CD4-positive, alpha-beta T cell treated with Interleukin-17A for 1 hour (primary cell): ENCODE measurements at regions not wholly inside any gene's neighbourhood (a gene's known extent, or its start where the extent isn't known, plus 50 kb on each side); places are given as distances from the start of the nearest gene placed in this dataset.
"Not testable (repeated sequence)": the region's sequence is repeated elsewhere in the genome, so short reads cannot be mapped to it uniquely, and the experiment has no call there.

ENCODE experiments used
- DNase-seq: peaks from one replicate; pipeline ENCODE4 v3.0.0-alpha.2; 2020

- no peak for DNase-seq
These were observed 880.5 kb downstream of the TTLL7 start for GRCh38 chr1:83118472-83118871.

- not testable (repeated sequence) for DNase-seq
These were observed 881.9 kb downstream of the TTLL7 start for GRCh38 chr1:83117030-83117429.

- DNase-seq, result no peak
These were observed 883.1 kb downstream of the TTLL7 start for GRCh38 chr1:83115785-83116184.

- no peak for DNase-seq
These were observed 884.6 kb downstream of the TTLL7 start for GRCh38 chr1:83114136-83114834.

GRCh38 chr1:83113652-83114051 lies 885.3 kb downstream of the TTLL7 start:
- no peak for DNase-seq

GRCh38 chr1:83112248-83112885 lies 886.6 kb downstream of the TTLL7 start:
- DNase-seq, result no peak

- no peak for DNase-seq
These were observed 888.8 kb downstream of the TTLL7 start for GRCh38 chr1:83110156-83110555.

- no peak for DNase-seq
These were observed 889.2 kb downstream of the TTLL7 start for GRCh38 chr1:83109692-83110091.

GRCh38 chr1:83104558-83104957 lies 894.4 kb downstream of the TTLL7 start:
- no peak for DNase-seq

GRCh38 chr1:83103341-83103740 lies 895.6 kb downstream of the TTLL7 start:
- no peak for DNase-seq

- DNase-seq, result no peak
These were observed 896.3 kb downstream of the TTLL7 start for GRCh38 chr1:83102630-83103071.

GRCh38 chr1:83101406-83101805 lies 897.5 kb downstream of the TTLL7 start:
- no peak for DNase-seq

GRCh38 chr1:83100133-83100532 lies 898.8 kb downstream of the TTLL7 start:
- DNase-seq, result no peak

- no peak for DNase-seq
These were observed 900.1 kb downstream of the TTLL7 start for GRCh38 chr1:83098791-83099190.

- DNase-seq, result no peak
These were observed 900.8 kb downstream of the TTLL7 start for GRCh38 chr1:83098131-83098530.

- no peak for DNase-seq
These were observed 901.2 kb downstream of the TTLL7 start for GRCh38 chr1:83097715-83098114.

GRCh38 chr1:83095570-83095969 lies 903.4 kb downstream of the TTLL7 start:
- no peak for DNase-seq

GRCh38 chr1:83090195-83090594 lies 908.7 kb downstream of the TTLL7 start:
- no peak for DNase-seq

GRCh38 chr1:83087851-83088250 lies 911.1 kb downstream of the TTLL7 start:
- no peak for DNase-seq

- no peak for DNase-seq
These were observed 911.9 kb downstream of the TTLL7 start for GRCh38 chr1:83086986-83087512.

GRCh38 chr1:83086346-83086745 lies 912.6 kb downstream of the TTLL7 start:
- no peak for DNase-seq

GRCh38 chr1:83083589-83084224 lies 915.2 kb downstream of the TTLL7 start:
- no peak for DNase-seq

GRCh38 chr1:83077411-83077810 lies 921.5 kb downstream of the TTLL7 start:
- DNase-seq, result no peak

- no peak for DNase-seq
These were observed 923.8 kb downstream of the TTLL7 start for GRCh38 chr1:83075107-83075506.
